Stomach (tissue), 8 donors: ENCODE measurements at regions not wholly inside any gene's neighbourhood (a gene's known extent, or its start where the extent isn't known, plus 50 kb on each side); places are given as distances from the start of the nearest gene placed in this dataset.

Experiments
- DNase-seq, 2 donors: peaks; one replicate each; pipeline versions ENCODE4 v3.0.0 to v3.0.0-alpha.2; 2013 to 2019
- H3K27ac ChIP-seq, 5 donors: fragments of 200-600 bp in 4 of 5; sonication (generic) in 4 of 5; one replicate each; pipeline ENCODE4 v1.5.1; 2013 to 2019; ENCODE audit warnings: mild to moderate bottlenecking in 1 of 5, moderate library complexity in 1 of 5
- H3K27me3 ChIP-seq, 3 donors: fragments of 200-600 bp; sonication (generic); one replicate each; pipeline ENCODE4 v1.5.1; 2017 to 2019; ENCODE audit warnings: mixed run types in 1 of 3
- H3K36me3 ChIP-seq, 4 donors: fragments of 200-600 bp; sonication (generic); 1 replicate in 3 of 4; 2 replicates in 1 of 4; pipeline ENCODE4 v1.5.1; 2016 to 2019
- H3K4me1 ChIP-seq, 4 donors: fragments of 200-600 bp; sonication (generic); one replicate each; pipeline ENCODE4 v1.5.1; 2016 to 2019
- H3K4me3 ChIP-seq, 4 donors: fragments of 200-600 bp; sonication (generic) in 3 of 4; one replicate each; pipeline ENCODE4 v1.5.1; 2016 to 2019; ENCODE audit warnings: mild to moderate bottlenecking in 1 of 4
- H3K9me3 ChIP-seq, 4 donors: fragments of 200-600 bp; sonication (generic); one replicate each; pipeline ENCODE4 v1.5.1; 2016 to 2019
- CTCF ChIP-seq, 7 experiments: fragments of 450-650 bp in 4 of 7; fragments of 200-600 bp in 3 of 7; sonication (generic) in 3 of 7; IDR thresholded peaks; one replicate each; pipeline ENCODE4 v1.5.1; 2016 to 2019; ENCODE audit warnings: antibody characterized with exemption in 7 of 7, control low read depth in 2 of 7, mild to moderate bottlenecking in 1 of 7
- EP300 ChIP-seq: sonication (generic); formaldehyde crosslinking; IDR thresholded peaks from one replicate; pipeline ENCODE4 v1.6.1; 2017; ENCODE audit warnings: antibody characterized with exemption
- POLR2A ChIP-seq, 4 donors: fragments of 450-650 bp; IDR thresholded peaks; one replicate each; pipeline ENCODE4 v1.6.1; 2016; ENCODE audit warnings: antibody characterized with exemption in 4 of 4, control low read depth in 2 of 4, mild to moderate bottlenecking in 1 of 4, moderate library complexity in 1 of 4
- POLR2AphosphoS5 ChIP-seq, 3 donors: sonication (generic); formaldehyde crosslinking; IDR thresholded peaks; one replicate each; pipeline ENCODE4 v1.6.1; 2016; ENCODE audit warnings: antibody characterized with exemption in 3 of 3
- WGBS, 5 donors: extraction: QIAGEN DNeasy Blood & Tissue Kit in 3 of 5; methylation state at CpG; one replicate each; pipeline versions ENCODE4 v1.1.5 to v1.1.7; 2013 to 2018; 5-methylcytosine and 5-hydroxymethylcytosine counted together
- intact Hi-C: fragments of 100-400 bp; cut with DNase I; formaldehyde crosslinking; loops from one replicate; pipeline ENCODE4 v1.15.1; 2023; ENCODE audit warnings: low total_unique reads
- donor health status: healthy with polysubstance abuse.
- donor health status: Bipolar disorder and iron deficiency.
- donor health status: healthy.

- H3K27me3 ChIP-seq: no peaks in the 10 kb centered on the region
- H3K9me3 ChIP-seq: no peaks in the 10 kb centered on the region
- no peaks in the 10 kb centered on the region for H3K36me3 ChIP-seq
- no peak overlapping the region for H3K4me3 ChIP-seq
- H3K4me1 ChIP-seq: peaks cover 0 to 9% (median 2%) of the 10 kb centered on the region in 4 donors
- no peak for DNase-seq
- TF ChIP-seq EP300: no peak
- no peak for TF ChIP-seq CTCF (IDR thresholded peaks at IDR 0.05)
- TF ChIP-seq POLR2A (IDR thresholded peaks at IDR 0.05): no peak
- H3K27ac ChIP-seq: no peak overlapping the region
- WGBS, 5 donors: 77 to 90% (median 81%) methylated on average over 3 of the region's 3 CpGs
- intact Hi-C loops: no loop called here
Measured at GRCh38 chr16:72609933-72610332, 438.0 kb upstream of the PMFBP1 start.

DNA sequence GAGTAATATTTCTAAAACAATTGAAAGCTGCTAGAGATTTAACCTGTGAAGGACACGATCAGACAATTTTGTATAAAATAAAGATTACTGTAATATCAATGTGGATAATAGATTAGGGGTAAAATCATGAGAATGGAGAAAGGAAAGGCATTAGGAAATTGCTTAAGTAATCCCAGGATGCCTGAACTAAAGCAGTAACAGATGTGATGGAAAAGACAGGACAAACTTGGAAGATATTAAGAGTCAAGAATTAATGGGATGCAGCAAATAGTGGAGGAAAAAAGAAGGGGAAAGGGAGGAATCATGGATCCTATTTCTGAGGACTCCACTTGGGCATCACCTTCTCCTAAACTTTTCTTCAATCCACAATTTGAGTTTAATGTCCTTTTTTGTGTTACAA is 437.1 kb upstream of the PMFBP1 start:
- no peaks in the 10 kb centered on the region for H3K27me3 ChIP-seq
- H3K4me3 ChIP-seq: no peak overlapping the region
- no peak overlapping the region for H3K27ac ChIP-seq
- no peaks in the 10 kb centered on the region for H3K9me3 ChIP-seq
- intact Hi-C loops: no loop called here
- 45 to 92% (median 80%) methylated on average over 1 of the region's 1 CpG for WGBS, 5 donors
- peaks cover 0 to 9% (median 2%) of the 10 kb centered on the region in 4 donors for H3K4me1 ChIP-seq
- no peak for DNase-seq
- H3K36me3 ChIP-seq: no peaks in the 10 kb centered on the region
- TF ChIP-seq POLR2A (IDR thresholded peaks at IDR 0.05): no peak
- no peak for TF ChIP-seq POLR2AphosphoS5 (IDR thresholded peaks at IDR 0.05)

DNA sequence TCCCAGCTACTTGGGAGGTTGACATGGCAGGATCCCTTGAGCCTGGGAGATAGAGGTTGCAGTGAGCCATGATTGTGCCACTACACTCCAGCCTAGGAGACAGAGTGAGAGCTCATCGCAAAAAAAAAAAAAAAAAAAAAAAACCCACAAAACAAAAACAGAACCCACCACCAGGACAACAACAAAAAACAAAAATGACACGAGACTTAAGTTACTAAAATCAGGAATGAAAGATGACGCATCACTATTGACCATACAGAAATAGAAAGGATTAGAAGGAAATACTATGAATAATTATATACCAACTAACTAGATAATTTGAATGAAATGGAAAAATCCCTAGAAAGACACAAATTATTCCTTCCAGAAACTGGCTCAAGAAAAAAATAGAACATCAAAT is 432.4 kb upstream of the PMFBP1 start:
- H3K4me3 ChIP-seq: no peak overlapping the region
- H3K9me3 ChIP-seq: no peaks in the 10 kb centered on the region
- intact Hi-C loops: no loop called here
- no peak for DNase-seq
- H3K27ac ChIP-seq: no peak overlapping the region
- no peaks in the 10 kb centered on the region for H3K36me3 ChIP-seq
- H3K4me1 ChIP-seq: no peaks in the 10 kb centered on the region
- TF ChIP-seq POLR2AphosphoS5 (IDR thresholded peaks at IDR 0.05) (no peak), CTCF (IDR thresholded peaks at IDR 0.05) (no peak), POLR2A (IDR thresholded peaks at IDR 0.05) (no peak), EP300 (no peak)
- no peaks in the 10 kb centered on the region for H3K27me3 ChIP-seq
- WGBS, 5 donors: 64 to 98% (median 89%) methylated on average over 3 of the region's 3 CpGs

DNA sequence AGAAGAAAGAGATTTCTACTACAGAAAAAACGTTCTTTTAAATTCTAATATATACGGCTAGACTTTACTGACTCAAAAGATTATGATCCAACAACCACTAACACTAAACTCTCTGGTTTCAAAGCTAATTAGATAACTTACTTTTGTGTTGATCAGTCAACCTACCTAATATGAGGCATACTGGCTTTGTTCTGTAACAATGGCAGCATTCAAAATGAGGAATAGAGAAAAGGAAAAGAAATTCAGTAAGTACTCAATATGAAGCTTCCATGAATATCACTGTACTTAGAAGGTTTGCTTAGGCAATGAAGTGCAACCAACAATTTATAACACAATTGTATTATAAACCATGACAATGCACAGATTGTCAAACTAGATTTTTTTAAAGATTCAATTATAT is 430.5 kb upstream of the PMFBP1 start:
- Histone ChIP-seq H3K9me3 (no peaks in the 10 kb centered on the region), H3K27me3 (no peaks in the 10 kb centered on the region), H3K4me1 (no peaks in the 10 kb centered on the region), H3K27ac (no peak overlapping the region), H3K36me3 (no peaks in the 10 kb centered on the region), H3K4me3 (no peak overlapping the region)
- DNase-seq: no peak
- intact Hi-C loops: no loop called here
- 87 to 97% (median 92%) methylated on average over 2 of the region's 2 CpGs for WGBS, 5 donors
- no peak for TF ChIP-seq CTCF (IDR thresholded peaks at IDR 0.05)
- TF ChIP-seq POLR2A (IDR thresholded peaks at IDR 0.05): no peak
- no peak for TF ChIP-seq EP300
- no peak for TF ChIP-seq POLR2AphosphoS5 (IDR thresholded peaks at IDR 0.05)

DNA sequence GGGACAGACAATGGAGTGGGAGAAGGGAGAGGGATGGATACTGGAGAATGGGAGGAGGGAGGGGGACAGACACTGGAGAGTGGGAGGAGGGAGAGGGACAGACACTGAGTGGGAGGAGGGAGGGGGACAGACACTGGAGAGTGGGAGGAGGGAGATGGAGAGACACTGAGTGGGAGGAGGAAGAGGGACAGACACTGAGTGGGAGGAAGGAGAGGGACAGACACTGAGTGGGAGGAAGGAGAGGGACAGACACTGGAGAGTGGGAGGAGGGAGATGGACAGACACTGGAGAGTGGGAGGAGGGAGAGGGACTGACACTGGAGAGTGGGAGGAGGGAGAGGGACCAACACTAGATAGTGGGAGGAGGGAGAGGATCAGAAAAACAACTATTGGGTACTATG is 426.7 kb upstream of the PMFBP1 start:
- Histone ChIP-seq H3K4me3 (no peak overlapping the region), H3K27ac (no peak overlapping the region), H3K36me3 (no peaks in the 10 kb centered on the region), H3K9me3 (no peaks in the 10 kb centered on the region), H3K27me3 (no peaks in the 10 kb centered on the region), H3K4me1 (no peaks in the 10 kb centered on the region)
- intact Hi-C loops: no loop called here
- no peak for DNase-seq
- TF ChIP-seq EP300 (no peak), CTCF (IDR thresholded peaks at IDR 0.05) (no peak), POLR2A (IDR thresholded peaks at IDR 0.05) (no peak), POLR2AphosphoS5 (IDR thresholded peaks at IDR 0.05) (no peak)
